ENCODE measurements at regions not wholly inside any gene's neighbourhood (a gene's known extent, or its start where the extent isn't known, plus 50 kb on each side); places are given as distances from the start of the nearest gene placed in this dataset.
"Not testable (repeated sequence)": the region's sequence is repeated elsewhere in the genome, so short reads cannot be mapped to it uniquely, and the experiment has no call there.

DNA sequence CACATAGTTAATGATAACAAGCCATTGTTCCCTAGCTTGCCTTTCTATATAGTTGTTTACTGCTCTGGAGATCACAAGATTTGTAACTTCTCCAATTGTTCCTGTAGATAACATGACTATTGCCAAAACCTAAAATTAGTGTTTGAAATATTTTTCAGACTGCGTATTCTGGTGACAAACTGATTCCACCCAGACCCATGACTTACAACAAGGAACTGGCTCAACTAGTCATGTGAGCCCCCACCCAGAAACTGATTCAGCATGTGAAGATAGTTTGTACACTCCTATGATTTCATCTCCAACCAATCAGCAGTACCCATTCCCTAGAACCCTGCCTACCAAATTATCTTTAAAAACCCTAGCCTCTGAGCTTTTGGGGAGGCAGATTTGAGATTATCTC, 131.4 kb upstream of the BCL9 start:
- H3K36me3 ChIP-seq, result no peaks in the 10 kb centered on the region
- H3K9me3 ChIP-seq (replicated peaks), result peaks cover 19% of the 10 kb centered on the region
- TF ChIP-seq, protein P1, sequence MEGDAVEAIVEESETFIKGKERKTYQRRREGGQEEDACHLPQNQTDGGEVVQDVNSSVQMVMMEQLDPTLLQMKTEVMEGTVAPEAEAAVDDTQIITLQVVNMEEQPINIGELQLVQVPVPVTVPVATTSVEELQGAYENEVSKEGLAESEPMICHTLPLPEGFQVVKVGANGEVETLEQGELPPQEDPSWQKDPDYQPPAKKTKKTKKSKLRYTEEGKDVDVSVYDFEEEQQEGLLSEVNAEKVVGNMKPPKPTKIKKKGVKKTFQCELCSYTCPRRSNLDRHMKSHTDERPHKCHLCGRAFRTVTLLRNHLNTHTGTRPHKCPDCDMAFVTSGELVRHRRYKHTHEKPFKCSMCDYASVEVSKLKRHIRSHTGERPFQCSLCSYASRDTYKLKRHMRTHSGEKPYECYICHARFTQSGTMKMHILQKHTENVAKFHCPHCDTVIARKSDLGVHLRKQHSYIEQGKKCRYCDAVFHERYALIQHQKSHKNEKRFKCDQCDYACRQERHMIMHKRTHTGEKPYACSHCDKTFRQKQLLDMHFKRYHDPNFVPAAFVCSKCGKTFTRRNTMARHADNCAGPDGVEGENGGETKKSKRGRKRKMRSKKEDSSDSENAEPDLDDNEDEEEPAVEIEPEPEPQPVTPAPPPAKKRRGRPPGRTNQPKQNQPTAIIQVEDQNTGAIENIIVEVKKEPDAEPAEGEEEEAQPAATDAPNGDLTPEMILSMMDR (IDR thresholded peaks at IDR 0.05; ENCODE audit: borderline replicate concordance), result no peak
- no peaks in the 10 kb centered on the region for H3K4me1 ChIP-seq
- no peak for DNase-seq
- H3K4me3 ChIP-seq, result no peak overlapping the region
- H3K27me3 ChIP-seq (ENCODE audit: low read depth), result no peaks in the 10 kb centered on the region
- intact Hi-C loops (cut with micrococcal nuclease), result no loop called here
- no peak overlapping the region for H3K27ac ChIP-seq (replicated peaks)

DNA sequence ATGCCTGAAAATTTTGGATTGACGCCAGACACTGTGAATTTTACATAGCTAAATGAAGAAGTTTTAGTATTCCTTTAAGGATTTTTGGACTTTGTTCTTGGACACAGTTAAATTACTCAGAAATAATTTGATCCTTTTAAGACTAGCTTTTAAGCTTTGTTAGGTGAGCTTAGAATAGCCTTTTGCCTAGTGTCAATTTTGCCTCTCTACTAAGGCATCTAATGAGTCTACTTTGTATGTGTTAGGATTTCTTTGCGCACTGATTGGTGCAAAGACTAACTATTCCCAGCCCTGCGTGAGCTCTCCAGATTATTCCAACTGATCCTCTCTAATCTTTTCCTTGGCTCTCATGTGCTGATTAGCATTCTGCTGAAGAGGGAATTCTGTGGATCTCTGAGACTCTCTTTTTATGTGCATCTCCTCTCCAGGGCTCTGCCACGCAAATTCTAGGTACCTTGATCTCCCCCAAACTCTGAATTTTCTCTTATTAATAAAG, 128.1 kb upstream of the BCL9 start:
- H3K4me3 ChIP-seq, result no peak overlapping the region
- intact Hi-C loops (cut with micrococcal nuclease), result no loop called here
- H3K9me3 ChIP-seq (replicated peaks), result peaks cover 16% of the 10 kb centered on the region
- H3K36me3 ChIP-seq, result no peaks in the 10 kb centered on the region
- no peaks in the 10 kb centered on the region for H3K4me1 ChIP-seq
- DNase-seq, result no peak
- H3K27me3 ChIP-seq (ENCODE audit: low read depth), result no peaks in the 10 kb centered on the region
- TF ChIP-seq, protein P1 (IDR thresholded peaks at IDR 0.05; ENCODE audit: borderline replicate concordance), result no peak
- H3K27ac ChIP-seq (replicated peaks), result no peak overlapping the region

DNA sequence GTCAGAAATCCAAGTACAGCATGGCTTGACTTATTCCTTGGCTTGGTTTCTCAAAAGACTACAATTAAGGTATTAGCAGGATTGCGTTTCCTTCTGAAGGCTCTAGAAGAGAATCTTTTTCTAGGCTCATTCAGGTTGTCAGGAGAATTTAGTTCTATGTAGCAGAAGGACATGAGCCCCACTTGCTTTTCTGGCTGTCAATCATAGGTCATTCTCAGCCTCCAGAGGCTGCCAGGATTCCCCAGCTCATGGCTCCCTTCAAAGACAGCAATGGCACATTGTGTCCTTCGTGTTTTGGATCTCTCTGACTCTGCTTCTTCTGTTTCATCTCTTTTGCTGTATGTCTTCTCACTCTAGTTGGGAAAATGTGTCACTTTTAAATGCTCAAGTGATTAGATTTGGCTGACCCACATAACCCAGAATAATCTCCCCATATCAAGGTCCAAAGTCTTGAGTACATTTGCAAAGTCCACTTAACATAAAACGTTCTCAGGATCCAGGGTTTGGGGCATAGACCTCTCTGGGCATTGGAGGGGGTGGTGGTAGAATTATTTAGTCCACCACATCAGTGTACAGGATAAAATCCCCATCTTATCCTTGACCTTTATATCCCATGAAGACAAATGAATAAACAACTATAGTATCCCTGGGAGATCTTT, 126.7 kb upstream of the BCL9 start:
- Histone ChIP-seq H3K36me3 (no peaks in the 10 kb centered on the region), H3K9me3 (replicated peaks) (peaks cover 16% of the 10 kb centered on the region), H3K27me3 (ENCODE audit: low read depth) (no peaks in the 10 kb centered on the region), H3K4me1 (no peaks in the 10 kb centered on the region), H3K27ac (replicated peaks) (no peak overlapping the region), H3K4me3 (no peak overlapping the region)
- TF ChIP-seq, protein P1 (IDR thresholded peaks at IDR 0.05; ENCODE audit: borderline replicate concordance), result no peak
- intact Hi-C loops (cut with micrococcal nuclease), result no loop called here
- no peak for DNase-seq

DNA sequence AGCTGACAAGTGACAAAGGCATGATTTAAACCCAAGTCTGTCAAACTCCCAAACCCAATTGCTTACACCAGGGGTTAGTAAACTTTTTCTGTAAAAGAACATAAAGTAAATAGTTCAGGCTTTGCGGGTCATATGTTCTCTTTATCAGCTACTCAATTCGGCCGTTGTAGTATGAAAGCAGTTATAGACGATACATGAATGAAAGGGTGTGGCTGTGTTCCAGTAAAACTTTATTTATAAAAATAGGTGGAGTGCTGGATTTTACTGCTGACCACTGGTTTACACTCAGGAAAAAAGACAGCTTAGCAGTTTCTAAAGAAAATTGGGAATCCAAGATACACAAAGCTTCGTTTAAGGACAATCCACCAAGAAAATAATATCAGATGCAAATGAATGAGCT, 124.3 kb upstream of the BCL9 start:
- Histone ChIP-seq H3K36me3 (no peaks in the 10 kb centered on the region), H3K9me3 (replicated peaks) (no peaks in the 10 kb centered on the region), H3K4me3 (no peak overlapping the region), H3K27ac (replicated peaks) (no peak overlapping the region), H3K27me3 (ENCODE audit: low read depth) (no peaks in the 10 kb centered on the region), H3K4me1 (no peaks in the 10 kb centered on the region)
- TF ChIP-seq, protein P1 (IDR thresholded peaks at IDR 0.05; ENCODE audit: borderline replicate concordance), result no peak
- no peak for DNase-seq
- intact Hi-C loops (cut with micrococcal nuclease), result no loop called here

DNA sequence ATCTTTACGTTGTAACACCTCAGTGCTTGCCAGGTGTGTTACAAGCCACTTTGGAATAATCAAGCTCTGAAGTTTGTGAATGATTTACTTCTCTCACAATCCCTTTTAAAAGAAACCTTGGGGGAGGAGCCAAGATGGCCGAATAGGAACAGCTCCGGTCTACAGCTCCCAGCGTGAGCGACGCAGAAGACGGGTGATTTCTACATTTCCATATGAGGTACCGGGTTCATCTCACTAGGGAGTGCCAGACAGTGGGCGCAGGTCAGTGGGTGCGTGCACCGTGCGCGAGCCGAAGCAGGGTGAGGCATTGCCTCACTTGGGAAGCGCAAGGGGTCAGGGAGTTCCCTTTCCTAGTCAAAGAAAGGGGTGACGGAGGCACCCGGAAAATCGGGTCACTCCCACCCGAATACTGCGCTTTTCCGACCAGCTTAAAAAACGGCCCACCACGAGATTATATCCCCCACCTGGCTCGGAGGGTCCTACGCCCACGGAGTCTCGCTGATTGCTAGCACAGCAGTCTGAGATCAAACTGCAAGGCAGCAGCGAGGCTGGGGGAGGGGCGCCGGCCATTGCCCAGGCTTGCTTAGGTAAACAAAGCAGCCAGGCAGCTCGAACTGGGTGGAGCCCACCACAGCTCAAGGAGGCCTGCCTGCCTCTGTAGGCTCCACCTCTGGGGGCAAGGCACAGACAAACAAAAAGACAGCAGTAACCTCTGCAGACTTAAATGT, 118.0 kb upstream of the BCL9 start:
- H3K27ac ChIP-seq (replicated peaks); intact Hi-C loops (cut with micrococcal nuclease); H3K9me3 ChIP-seq (replicated peaks); H3K27me3 ChIP-seq (ENCODE audit: low read depth); H3K4me1 ChIP-seq; DNase-seq; H3K4me3 ChIP-seq; H3K36me3 ChIP-seq: not testable (repeated sequence)

DNA sequence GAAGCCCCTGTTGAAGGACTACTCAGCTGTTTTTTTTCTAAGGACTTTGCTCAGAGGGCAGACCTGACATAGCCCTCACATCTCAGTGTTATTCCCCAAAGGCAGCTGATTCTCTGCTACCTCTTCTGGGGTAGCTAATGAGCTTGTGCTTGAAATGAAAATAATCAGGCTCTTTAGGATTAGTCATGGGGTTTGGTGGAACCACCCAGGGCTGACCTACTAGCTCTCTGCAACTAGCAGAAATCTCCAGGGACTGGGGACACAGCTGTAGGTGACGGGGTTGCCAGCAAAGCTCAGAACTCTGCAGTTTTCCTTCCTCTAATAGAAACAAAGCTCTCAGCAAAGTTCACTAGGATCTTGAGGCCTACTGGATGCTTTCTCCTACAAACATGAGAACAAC, 106.4 kb upstream of the BCL9 start:
- Histone ChIP-seq H3K4me1 (no peaks in the 10 kb centered on the region), H3K36me3 (no peaks in the 10 kb centered on the region), H3K27ac (replicated peaks) (no peak overlapping the region), H3K27me3 (ENCODE audit: low read depth) (no peaks in the 10 kb centered on the region), H3K9me3 (replicated peaks) (no peaks in the 10 kb centered on the region), H3K4me3 (no peak overlapping the region)
- DNase-seq, result no peak
- intact Hi-C loops (cut with micrococcal nuclease), result no loop called here
- TF ChIP-seq, protein P1 (IDR thresholded peaks at IDR 0.05; ENCODE audit: borderline replicate concordance), result no peak

Data from left ventricle myocardium inferior (tissue), 1 donor.